Urothelium cell line (cell line): ENCODE measurements at regions not wholly inside any gene's neighbourhood (a gene's known extent, or its start where the extent isn't known, plus 50 kb on each side); places are given as distances from the start of the nearest gene placed in this dataset.
"Not testable (repeated sequence)": the region's sequence is repeated elsewhere in the genome, so short reads cannot be mapped to it uniquely, and the experiment has no call there.

Experiments used
- DNase-seq: peaks from one replicate; pipeline ENCODE4 v3.0.0; 2011; ENCODE audit warnings: low spot score, mixed read lengths
- FAIRE-seq: peaks from 2 replicates; lab custom pipeline; 2011; peaks lifted over from hg19 to GRCh38; lab: Jason Lieb, UNC

GRCh38 chr5:89595056-89595455 is 712.1 kb upstream of the MEF2C start:
- DNase-seq (no peak), FAIRE-seq (no peak)

GRCh38 chr5:89584339-89584956 is 701.5 kb upstream of the MEF2C start:
- DNase-seq (peak; percentile 32), FAIRE-seq (no peak)

- no peak for FAIRE-seq
- DNase-seq, result no peak
These were observed 700.5 kb upstream of the MEF2C start for GRCh38 chr5:89583534-89583933.

- DNase-seq (no peak), FAIRE-seq (no peak)
These were observed 699.9 kb upstream of the MEF2C start for GRCh38 chr5:89582768-89583339.

GRCh38 chr5:89580976-89581375 is 698.0 kb upstream of the MEF2C start:
- DNase-seq (no peak), FAIRE-seq (no peak)

- DNase-seq, result no peak
- FAIRE-seq, result no peak
These were observed 692.3 kb upstream of the MEF2C start for GRCh38 chr5:89575319-89575718.

- no peak for FAIRE-seq
- no peak for DNase-seq
These were observed 690.4 kb upstream of the MEF2C start for GRCh38 chr5:89573345-89573744.

GRCh38 chr5:89572696-89573095 is 689.7 kb upstream of the MEF2C start:
- DNase-seq, result no peak
- FAIRE-seq, result no peak

GRCh38 chr5:89570557-89570956 is 687.6 kb upstream of the MEF2C start:
- DNase-seq (no peak), FAIRE-seq (no peak)

GRCh38 chr5:89566340-89566739 is 683.4 kb upstream of the MEF2C start:
- FAIRE-seq, result no peak

GRCh38 chr5:89560696-89561095 is 677.7 kb upstream of the MEF2C start:
- DNase-seq, result no peak
- no peak for FAIRE-seq

More at GRCh38 chr5:89566340-89566739, 683.4 kb upstream of the MEF2C start:
- DNase-seq, result no peak

- FAIRE-seq, result no peak
These were observed 673.4 kb upstream of the MEF2C start for GRCh38 chr5:89556215-89556913.

GRCh38 chr5:89546657-89547056 is 663.7 kb upstream of the MEF2C start:
- no peak for DNase-seq
- no peak for FAIRE-seq

More at GRCh38 chr5:89556215-89556913, 673.4 kb upstream of the MEF2C start:
- peak; percentile 76 for DNase-seq

GRCh38 chr5:89545626-89546025 is 662.6 kb upstream of the MEF2C start:
- no peak for FAIRE-seq
- DNase-seq, result no peak

- FAIRE-seq, result no peak
- no peak for DNase-seq
These were observed 662.1 kb upstream of the MEF2C start for GRCh38 chr5:89545076-89545475.

GRCh38 chr5:89542736-89543135 is 659.8 kb upstream of the MEF2C start:
- DNase-seq (no peak), FAIRE-seq (no peak)

GRCh38 chr5:89537800-89538199 is 654.8 kb upstream of the MEF2C start:
- FAIRE-seq, result no peak
- DNase-seq, result no peak

- no peak for FAIRE-seq
These were observed 653.0 kb upstream of the MEF2C start for GRCh38 chr5:89536020-89536419.

GRCh38 chr5:89535411-89535810 is 652.4 kb upstream of the MEF2C start:
- DNase-seq (no peak), FAIRE-seq (no peak)

More at GRCh38 chr5:89536020-89536419, 653.0 kb upstream of the MEF2C start:
- DNase-seq, result no peak

- FAIRE-seq, result no peak
- no peak for DNase-seq
These were observed 651.3 kb upstream of the MEF2C start for GRCh38 chr5:89534331-89534730.

GRCh38 chr5:89524785-89525184 is 641.8 kb upstream of the MEF2C start:
- DNase-seq (no peak), FAIRE-seq (no peak)

GRCh38 chr5:89523867-89524266 is 640.9 kb upstream of the MEF2C start:
- FAIRE-seq, DNase-seq: not testable (repeated sequence)
